ENCODE measurements at regions not wholly inside any gene's neighbourhood (a gene's known extent, or its start where the extent isn't known, plus 50 kb on each side); places are given as distances from the start of the nearest gene placed in this dataset.
"Not testable (repeated sequence)": the region's sequence is repeated elsewhere in the genome, so short reads cannot be mapped to it uniquely, and the experiment has no call there.

- TF ChIP-seq ELF4 (CRISPR knock-in tag; IDR thresholded peaks at IDR 0.05; ENCODE audit: low read depth) (no peak), ZNF281 (CRISPR knock-in tag; IDR thresholded peaks at IDR 0.05) (no peak), RELA (CRISPR knock-in tag; IDR thresholded peaks at IDR 0.05; ENCODE audit: borderline replicate concordance) (no peak), ZMAT4 (CRISPR knock-in tag; IDR thresholded peaks at IDR 0.05) (no peak), PREB (CRISPR knock-in tag; IDR thresholded peaks at IDR 0.05; ENCODE audit: borderline replicate concordance) (no peak), TEAD4 (CRISPR knock-in tag; IDR thresholded peaks at IDR 0.05) (no peak), IRF2 (CRISPR knock-in tag; IDR thresholded peaks at IDR 0.05; ENCODE audit: borderline replicate concordance, low read depth) (no peak), ETV6 (CRISPR knock-in tag; IDR thresholded peaks at IDR 0.05) (no peak)
- TF ChIP-seq, protein P1, sequence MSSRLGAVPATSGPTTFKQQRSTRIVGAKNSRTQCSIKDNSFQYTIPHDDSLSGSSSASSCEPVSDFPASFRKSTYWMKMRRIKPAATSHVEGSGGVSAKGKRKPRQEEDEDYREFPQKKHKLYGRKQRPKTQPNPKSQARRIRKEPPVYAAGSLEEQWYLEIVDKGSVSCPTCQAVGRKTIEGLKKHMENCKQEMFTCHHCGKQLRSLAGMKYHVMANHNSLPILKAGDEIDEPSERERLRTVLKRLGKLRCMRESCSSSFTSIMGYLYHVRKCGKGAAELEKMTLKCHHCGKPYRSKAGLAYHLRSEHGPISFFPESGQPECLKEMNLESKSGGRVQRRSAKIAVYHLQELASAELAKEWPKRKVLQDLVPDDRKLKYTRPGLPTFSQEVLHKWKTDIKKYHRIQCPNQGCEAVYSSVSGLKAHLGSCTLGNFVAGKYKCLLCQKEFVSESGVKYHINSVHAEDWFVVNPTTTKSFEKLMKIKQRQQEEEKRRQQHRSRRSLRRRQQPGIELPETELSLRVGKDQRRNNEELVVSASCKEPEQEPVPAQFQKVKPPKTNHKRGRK (CRISPR knock-in tag; IDR thresholded peaks at IDR 0.05; ENCODE audit: borderline replicate concordance): no peak
Observed at GRCh38 chrX:139158256-139158655, 372.3 kb upstream of the F9 start (continued).

GRCh38 chrX:139156356-139156755 lies 374.2 kb upstream of the F9 start:
- H3K27ac Mint-ChIP-seq: no peak overlapping the region
- peaks cover 7% of the 10 kb centered on the region for H3K27me3 Mint-ChIP-seq (ENCODE audit: low read depth)
- H3K4me3 Mint-ChIP-seq: no peak overlapping the region
- DNase-seq (ENCODE audit: low spot score) (no peak), ATAC-seq (no peak)
- no peak for TF ChIP-seq ZNF317 (CRISPR knock-in tag; IDR thresholded peaks at IDR 0.05; ENCODE audit: borderline replicate concordance, low read depth)
- TF ChIP-seq ATF3 (CRISPR knock-in tag; conservative IDR thresholded peaks at IDR 0.05): no peak
- TF ChIP-seq GABPB1 (CRISPR knock-in tag; IDR thresholded peaks at IDR 0.05): no peak
- no peak for TF ChIP-seq FOXJ3 (CRISPR knock-in tag; IDR thresholded peaks at IDR 0.05; ENCODE audit: borderline replicate concordance)
- no peak for TF ChIP-seq ZNF671 (CRISPR knock-in tag; IDR thresholded peaks at IDR 0.05)
- no peak for TF ChIP-seq ZNF423 (CRISPR knock-in tag; IDR thresholded peaks at IDR 0.05)
- no peak for TF ChIP-seq ETV6 (CRISPR knock-in tag; IDR thresholded peaks at IDR 0.05)
- no peak for TF ChIP-seq ZNF281 (CRISPR knock-in tag; IDR thresholded peaks at IDR 0.05)
- TF ChIP-seq NR2C2 (CRISPR knock-in tag; IDR thresholded peaks at IDR 0.05): no peak
- TF ChIP-seq IRF1 (CRISPR knock-in tag; IDR thresholded peaks at IDR 0.05): no peak
- TF ChIP-seq, protein P2, sequence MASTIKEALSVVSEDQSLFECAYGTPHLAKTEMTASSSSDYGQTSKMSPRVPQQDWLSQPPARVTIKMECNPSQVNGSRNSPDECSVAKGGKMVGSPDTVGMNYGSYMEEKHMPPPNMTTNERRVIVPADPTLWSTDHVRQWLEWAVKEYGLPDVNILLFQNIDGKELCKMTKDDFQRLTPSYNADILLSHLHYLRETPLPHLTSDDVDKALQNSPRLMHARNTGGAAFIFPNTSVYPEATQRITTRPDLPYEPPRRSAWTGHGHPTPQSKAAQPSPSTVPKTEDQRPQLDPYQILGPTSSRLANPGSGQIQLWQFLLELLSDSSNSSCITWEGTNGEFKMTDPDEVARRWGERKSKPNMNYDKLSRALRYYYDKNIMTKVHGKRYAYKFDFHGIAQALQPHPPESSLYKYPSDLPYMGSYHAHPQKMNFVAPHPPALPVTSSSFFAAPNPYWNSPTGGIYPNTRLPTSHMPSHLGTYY (CRISPR knock-in tag; IDR thresholded peaks at IDR 0.05): no peak
- TF ChIP-seq NFATC4 (CRISPR knock-in tag; IDR thresholded peaks at IDR 0.05): no peak
- H3K9me3 Mint-ChIP-seq: peaks cover 15% of the 10 kb centered on the region
- H3K36me3 Mint-ChIP-seq: peaks cover 13% of the 10 kb centered on the region
- H3K4me1 Mint-ChIP-seq: peaks cover 24% of the 10 kb centered on the region
- CTCF ChIA-PET: no interaction called here
- POLR2A ChIA-PET: no interaction called here

DNA sequence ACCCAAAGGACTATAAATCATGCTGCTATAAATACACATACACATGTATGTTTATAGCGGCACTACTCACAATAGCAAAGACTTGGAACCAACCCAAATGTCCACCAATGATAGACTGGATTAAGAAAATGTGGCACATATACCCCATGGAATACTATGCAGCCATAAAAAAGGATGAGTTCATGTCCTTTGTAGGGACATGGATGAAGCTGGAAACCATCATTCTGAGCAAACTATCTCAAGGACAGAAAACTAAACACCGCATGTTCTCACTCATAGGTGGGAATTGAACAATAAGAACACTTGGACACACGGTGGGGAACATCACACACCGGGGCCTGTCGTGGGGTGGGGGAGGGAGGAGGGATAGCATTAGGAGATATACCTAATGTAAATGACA lies 383.9 kb upstream of the F9 start:
- H3K36me3 Mint-ChIP-seq, ATAC-seq, CTCF ChIA-PET: not testable (repeated sequence)

More for the DNA sequence above, 383.9 kb upstream of the F9 start:
- H3K4me1 Mint-ChIP-seq; H3K27ac Mint-ChIP-seq; H3K9me3 Mint-ChIP-seq; POLR2A ChIA-PET; H3K4me3 Mint-ChIP-seq; DNase-seq (ENCODE audit: low spot score); H3K27me3 Mint-ChIP-seq (ENCODE audit: low read depth): not testable (repeated sequence)

All from WTC11 (cell line).